HG02885 (cell line): ENCODE measurements at regions not wholly inside any gene's neighbourhood (a gene's known extent, or its start where the extent isn't known, plus 50 kb on each side); places are given as distances from the start of the nearest gene placed in this dataset.

Experiments
- ATAC-seq: cut with Tn5 transposase; IDR thresholded peaks from one replicate; pipeline ENCODE4 v1.9.1; 2021; ENCODE audit warnings: mild to moderate bottlenecking; ENCODE audit not compliant: unreplicated experiment, poor library complexity

GRCh38 chr7:130908345-130909160, 174.5 kb upstream of the KLF14 start:
- ATAC-seq = no peak

DNA sequence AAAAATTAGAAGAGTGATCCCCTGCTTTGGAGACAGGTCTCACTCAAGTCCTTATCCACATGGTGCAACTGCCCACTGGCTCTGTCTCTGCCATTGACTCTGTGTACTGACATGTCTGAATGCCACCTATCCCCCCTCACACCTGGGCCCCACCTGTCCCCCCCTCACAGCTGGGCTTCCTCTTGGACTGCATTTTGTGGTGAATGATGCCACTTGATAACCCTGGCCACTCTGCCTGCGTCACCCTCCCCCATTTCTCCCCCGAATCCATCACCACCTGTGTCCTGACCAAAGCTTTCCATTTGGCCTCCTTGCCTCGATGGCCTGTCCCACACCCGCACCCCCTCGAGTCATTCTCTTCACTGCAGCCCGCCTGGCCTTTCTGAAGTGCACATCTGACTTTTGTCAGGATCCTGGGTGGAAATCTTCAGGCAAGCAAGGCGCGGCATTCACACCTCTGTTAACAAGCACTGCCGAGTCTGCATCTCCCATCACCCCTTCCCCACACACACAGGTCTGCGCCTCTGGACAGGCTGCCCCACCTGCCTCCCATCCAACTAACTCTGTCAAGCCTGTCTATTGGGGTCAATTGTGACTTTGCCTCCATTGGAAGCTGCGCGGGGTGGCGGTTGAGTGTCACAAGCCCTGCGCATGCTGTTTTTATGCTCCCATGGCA, 175.3 kb upstream of the KLF14 start:
- no peak for ATAC-seq

DNA sequence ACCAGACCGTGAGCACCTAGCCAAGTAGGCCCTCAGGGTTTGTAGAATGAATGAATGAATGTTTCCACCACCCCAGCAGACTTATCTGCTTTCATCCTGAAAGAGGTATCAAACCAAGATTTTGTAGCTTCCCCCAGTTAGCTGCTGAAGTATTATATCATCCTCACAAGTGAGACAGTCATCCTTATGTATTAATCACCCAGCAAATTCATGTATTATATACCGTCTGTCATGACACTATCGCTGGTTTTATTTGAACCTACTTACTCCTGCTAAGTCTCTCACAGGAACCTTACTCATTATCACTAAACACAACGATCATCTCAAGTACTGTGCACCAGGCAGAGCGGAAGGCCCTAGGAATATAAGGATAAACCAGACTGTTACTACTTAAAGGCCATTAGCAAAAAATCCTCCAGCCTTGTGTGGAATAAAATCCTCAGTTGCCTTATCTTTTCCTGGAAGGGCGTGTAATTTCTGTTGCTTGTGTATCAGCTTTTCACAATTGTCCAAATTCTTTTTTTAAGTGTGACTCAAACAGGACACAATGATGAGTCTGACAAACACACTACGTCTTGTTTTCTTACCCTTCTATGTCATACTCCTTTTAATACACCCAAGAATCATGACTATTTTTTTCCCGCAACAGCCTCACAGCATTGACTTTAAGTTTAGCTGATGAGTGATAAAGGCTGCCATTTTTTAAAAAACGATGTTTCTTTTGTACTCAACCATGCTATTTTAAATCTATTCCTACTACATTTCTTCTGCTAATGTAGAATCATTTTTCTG, 176.1 kb upstream of the KLF14 start:
- ATAC-seq = no peak

GRCh38 chr7:130910949-130911944, 177.2 kb upstream of the KLF14 start:
- no peak for ATAC-seq

DNA sequence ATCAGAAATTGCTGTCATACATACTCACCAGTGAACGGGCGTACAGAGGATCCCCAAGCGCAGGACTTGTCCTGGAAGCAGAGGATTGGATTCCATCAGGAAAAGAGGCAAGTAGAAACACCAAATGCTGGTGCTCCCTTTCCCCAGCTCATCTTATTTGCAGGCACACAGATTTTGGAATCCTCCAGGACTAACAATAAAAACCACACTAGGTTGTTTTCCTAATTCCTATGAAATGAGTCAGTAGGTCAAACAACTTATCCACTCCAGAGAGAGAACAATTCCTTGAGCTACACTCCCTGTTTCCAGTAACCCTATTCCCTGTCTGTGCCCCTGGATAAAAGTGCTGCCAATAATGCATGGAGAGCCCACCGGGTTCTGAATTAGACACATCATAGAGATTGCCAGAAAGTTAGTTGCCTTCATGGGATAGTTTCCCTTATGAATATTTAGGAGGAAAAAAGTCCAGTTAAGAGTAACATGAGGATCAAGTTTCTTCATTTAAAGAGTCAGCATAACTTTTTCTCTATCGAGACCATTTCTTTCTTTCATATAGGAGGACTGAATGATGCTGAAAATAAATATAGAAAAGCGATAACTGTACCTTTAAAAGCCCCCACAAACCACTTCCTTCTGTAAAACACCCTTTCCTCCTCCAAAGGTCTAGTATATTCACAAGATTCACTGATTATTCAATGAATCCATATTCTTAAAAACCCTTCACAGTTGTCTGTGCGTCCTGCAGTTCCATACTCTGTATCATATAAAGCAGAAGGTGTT, 178.3 kb upstream of the KLF14 start:
- ATAC-seq = no peak

DNA sequence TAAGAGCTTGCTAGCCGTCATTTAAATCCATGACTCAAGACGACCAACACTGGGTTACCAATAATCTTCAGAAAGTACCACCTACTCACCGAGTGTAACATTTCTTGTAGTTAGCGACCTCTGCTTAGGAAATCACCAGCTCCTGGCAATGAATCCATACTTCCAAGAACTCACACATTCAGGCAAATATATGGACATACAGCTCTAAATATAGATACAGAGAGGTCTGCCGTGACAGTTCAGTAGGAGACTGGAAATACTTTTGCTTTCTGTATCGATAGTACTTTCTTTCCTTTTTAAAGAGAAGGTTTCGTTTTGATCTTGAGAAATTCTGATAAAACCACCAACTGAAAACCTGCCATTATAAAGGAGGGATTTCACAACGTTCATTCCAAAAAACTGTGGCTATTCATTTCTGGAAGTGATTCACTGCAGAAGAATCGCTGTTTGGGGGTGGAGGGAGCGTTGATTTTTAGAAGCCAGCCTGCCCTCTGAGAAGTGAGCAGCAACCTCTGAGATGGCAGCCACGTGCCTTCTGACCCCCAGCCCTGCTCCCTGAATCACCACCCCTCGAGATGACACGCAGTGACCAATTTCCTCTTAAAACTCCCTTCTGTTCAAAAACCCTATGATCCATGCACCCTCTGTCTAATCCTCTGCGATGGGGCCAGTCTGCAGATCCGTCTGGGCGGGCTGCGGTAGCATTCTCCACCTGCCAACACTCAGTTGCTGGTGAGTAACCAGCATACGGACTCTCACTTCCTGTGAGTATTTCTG, 179.0 kb upstream of the KLF14 start:
- peak; percentile 88 for ATAC-seq

DNA sequence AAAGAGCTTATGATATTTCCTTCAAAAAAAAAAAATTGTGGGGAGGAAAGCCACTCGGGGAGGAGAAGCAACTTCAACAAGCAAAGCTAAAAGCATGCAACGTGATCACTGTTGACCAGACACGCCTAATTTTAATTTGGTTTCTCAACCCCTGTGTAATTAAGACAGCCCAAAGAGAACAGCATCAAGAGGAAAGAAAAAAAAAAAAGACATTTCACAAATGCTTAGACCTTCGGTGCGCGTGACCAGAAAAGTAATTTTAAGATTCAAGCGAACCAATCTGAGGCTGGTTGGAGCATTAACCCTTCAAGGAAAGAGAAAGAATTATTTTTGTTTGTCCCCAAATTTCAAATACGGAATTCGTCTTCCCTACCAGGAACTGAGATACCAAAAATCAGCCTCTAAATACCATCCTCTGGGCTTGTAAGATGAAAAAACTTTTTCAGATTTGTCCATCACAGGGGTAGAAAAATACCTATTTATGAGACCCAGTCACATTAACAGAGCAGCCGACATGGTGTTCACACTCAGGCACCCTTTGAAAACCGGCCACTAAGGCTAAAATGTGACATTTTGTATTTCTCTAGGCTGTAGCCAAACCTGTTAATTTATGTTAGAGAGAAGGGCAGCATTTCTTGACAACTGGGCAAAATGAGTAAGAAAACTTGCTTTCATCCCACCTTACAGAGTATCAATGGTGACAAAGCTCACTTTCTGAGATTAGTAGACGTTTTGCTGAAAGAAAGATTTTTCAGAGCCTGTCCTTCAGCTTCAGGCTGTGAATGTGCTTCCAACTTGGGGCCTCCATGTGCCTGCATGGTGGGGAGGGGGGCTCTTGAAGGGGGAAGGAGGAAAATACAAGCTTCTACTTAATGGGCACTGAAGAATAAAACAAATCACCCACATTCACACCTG, 179.9 kb upstream of the KLF14 start:
- ATAC-seq = no peak

GRCh38 chr7:130914554-130915294, 180.7 kb upstream of the KLF14 start:
- ATAC-seq = no peak

- no peak for ATAC-seq
Measured at GRCh38 chr7:130917669-130918128, 183.7 kb upstream of the KLF14 start.

- no peak for ATAC-seq
Measured at GRCh38 chr7:130918129-130919052, 184.4 kb upstream of the KLF14 start.

- no peak for ATAC-seq
Measured at GRCh38 chr7:130919316-130920103, 185.5 kb upstream of the KLF14 start.

- no peak for ATAC-seq
Measured at GRCh38 chr7:130920122-130920521, 186.1 kb upstream of the KLF14 start.

DNA sequence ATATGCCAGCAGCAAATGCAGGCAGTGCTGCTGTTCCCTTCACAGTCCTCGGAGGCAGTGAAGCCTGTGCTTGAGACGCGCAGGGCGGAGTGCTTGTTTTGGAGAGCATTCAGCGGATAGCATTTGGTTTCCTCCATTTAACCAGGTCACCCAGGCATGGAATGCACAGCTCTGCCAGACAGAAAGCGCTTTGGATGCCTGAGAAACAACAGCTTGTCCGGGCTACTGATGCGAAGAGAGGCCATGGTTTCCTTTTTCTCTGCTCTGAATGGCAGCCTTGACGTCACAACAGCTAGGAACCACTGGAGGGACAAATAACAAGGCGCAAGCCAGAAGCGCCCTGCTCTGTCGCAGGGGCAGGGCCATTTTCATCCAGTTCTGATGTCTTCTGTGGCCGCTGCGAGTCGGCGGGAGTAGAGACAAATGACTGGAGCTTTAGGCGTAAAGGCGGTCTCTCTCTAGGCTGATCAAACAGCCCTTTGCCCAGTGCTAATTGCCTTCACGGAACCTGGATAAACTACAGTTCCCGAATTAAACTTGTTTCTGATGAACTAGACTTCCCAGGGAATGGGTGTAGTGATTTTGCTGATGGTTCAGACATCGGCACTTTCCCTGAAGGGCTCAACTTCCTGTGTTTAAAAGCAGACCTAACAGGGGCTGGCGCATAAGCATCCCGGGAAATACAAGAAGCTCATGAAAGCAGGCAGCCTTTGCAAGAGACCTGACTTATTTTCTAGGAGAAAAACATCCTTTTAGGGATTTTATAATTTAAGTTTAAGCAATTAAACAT, 187.6 kb upstream of the KLF14 start:
- peak; percentile 35 for ATAC-seq
